HepG2 (cell line): ENCODE measurements at regions not wholly inside any gene's neighbourhood (a gene's known extent, or its start where the extent isn't known, plus 50 kb on each side); places are given as distances from the start of the nearest gene placed in this dataset.

Experiments used
- ATAC-seq: fragments of 200-7000 bp; cut with Tn5 transposase; 3 replicates; pipeline ENCODE4 v1.9.1; 2020; ENCODE audit warnings: mild to moderate bottlenecking, moderate library complexity
- BruUV-seq: library from RNA; stranded (reverse); fragments of 400-500 nt; replicated peaks from 2 replicates; lab custom pipeline; 2021; lab: Mats Ljungman, UMichigan
- CTCF ChIA-PET: fragments of 300-600 bp; formaldehyde crosslinking; extraction: SDS; loops from one replicate; lab custom pipeline; 2021; ENCODE audit warnings: low total read pairs, inconsistent platforms, low intra/inter-chr PET ratio; lab: Yijun Ruan, JAX
- POLR2A ChIA-PET: fragments of 350-600 bp; sonication (Branson Sonifier 250); formaldehyde crosslinking; loops from one replicate; lab custom pipeline; 2020; ENCODE audit warnings: antibody characterized with exemption, inconsistent platforms; lab: Yijun Ruan, JAX
- DNase-seq: peaks from one replicate; pipeline ENCODE4 v3.0.0-alpha.2; 2015; ENCODE audit warnings: low spot score
- FAIRE-seq: peaks from 3 replicates; lab custom pipeline; 2011; peaks lifted over from hg19 to GRCh38; lab: Jason Lieb, UNC
- H2AFZ ChIP-seq: one replicate; pipeline ENCODE4 v1.6.1; 2011; ENCODE audit warnings: low read length, inconsistent platforms
- H3K27ac ChIP-seq: fragments of 300-600 bp; 3 replicates; pipeline ENCODE4 v1.8.0; 2011; ENCODE audit warnings: mixed run types, mild to moderate bottlenecking, mixed read lengths, low read length, inconsistent platforms; ENCODE audit not compliant: insufficient read depth; ENCODE audit errors: extremely low read length
- H3K27me3 ChIP-seq, 2 experiments: fragments of 200-600 bp in 1 of 2; 2 replicates in 1 of 2; 3 replicates in 1 of 2; pipeline versions ENCODE4 v1.6.0 to v1.8.0; 2011; ENCODE audit warnings: low read length in 2 of 2, mild to moderate bottlenecking in 2 of 2, moderate library complexity in 2 of 2, inconsistent platforms in 1 of 2; ENCODE audit not compliant: insufficient read depth in 2 of 2, control insufficient read depth in 1 of 2
- H3K36me3 ChIP-seq, 2 experiments: fragments of 200-600 bp in 1 of 2; replicated peaks in 1 of 2; 2 replicates in 1 of 2; 3 replicates in 1 of 2; pipeline versions ENCODE4 v1.5.1 to v1.8.0; 2011; ENCODE audit warnings: low read length in 2 of 2, inconsistent platforms in 1 of 2; ENCODE audit not compliant: insufficient read depth in 2 of 2, control insufficient read depth in 1 of 2
- H3K4me1 ChIP-seq: 2 replicates; pipeline ENCODE4 v1.5.1; 2012; ENCODE audit warnings: low read length, inconsistent platforms; ENCODE audit not compliant: insufficient read depth
- H3K4me2 ChIP-seq: 2 replicates; pipeline ENCODE4 v1.6.0; 2011; ENCODE audit warnings: low read depth, low read length, inconsistent platforms
- H3K4me3 ChIP-seq, 3 experiments: fragments of 200-600 bp in 1 of 3; sonication (generic), shearing (Covaris generic) in 1 of 3; replicated peaks in 1 of 3; 2 replicates each; pipeline ENCODE4 v1.5.1; 2011 to 2016; ENCODE audit warnings: low read length in 3 of 3, inconsistent platforms in 2 of 3, low read depth in 2 of 3, mild to moderate bottlenecking in 2 of 3, control low read depth in 1 of 3, mixed read lengths in 1 of 3; ENCODE audit not compliant: insufficient read depth in 1 of 3
- H3K79me2 ChIP-seq: one replicate; pipeline ENCODE4 v1.6.1; 2011; ENCODE audit warnings: low read length, inconsistent platforms; ENCODE audit not compliant: insufficient read depth
- H3K9ac ChIP-seq: 2 replicates; pipeline ENCODE4 v1.6.0; 2011; ENCODE audit warnings: mild to moderate bottlenecking, low read depth, low read length, inconsistent platforms; ENCODE audit not compliant: insufficient read depth
- H3K9me3 ChIP-seq: 2 replicates; pipeline ENCODE4 v1.5.1; 2012; ENCODE audit warnings: mild to moderate bottlenecking, low read length
- H4K20me1 ChIP-seq: 2 replicates; pipeline ENCODE4 v1.6.0; 2011; ENCODE audit warnings: inconsistent platforms, mild to moderate bottlenecking, low read length, moderate library complexity; ENCODE audit not compliant: insufficient read depth
- ARID2 ChIP-seq: sonication (generic); formaldehyde crosslinking; IDR thresholded peaks from 2 replicates; pipeline ENCODE4 v1.8.1; 2022; ENCODE audit warnings: mild to moderate bottlenecking, missing genetic modification reagents, borderline replicate concordance
- ARID4A ChIP-seq: sonication (generic); formaldehyde crosslinking; IDR thresholded peaks from 2 replicates; pipeline ENCODE4 v1.5.0; 2020; ENCODE audit warnings: mild to moderate bottlenecking, missing genetic modification reagents, borderline replicate concordance
- FOSL1 ChIP-seq: sonication (generic); formaldehyde crosslinking; IDR thresholded peaks from 2 replicates; pipeline ENCODE4 v1.9.0; 2021; ENCODE audit warnings: missing genetic modification reagents, borderline replicate concordance
- MAF1 ChIP-seq: sonication (generic); formaldehyde crosslinking; IDR thresholded peaks from 2 replicates; pipeline ENCODE4 v1.5.0; 2020; ENCODE audit warnings: missing genetic modification reagents, borderline replicate concordance
- NFKBIZ ChIP-seq: IDR thresholded peaks from 2 replicates; pipeline ENCODE4 v1.6.1; 2018; ENCODE audit warnings: missing genetic modification reagents, missing compliant biosample characterization
- PAF1 ChIP-seq: IDR thresholded peaks from 2 replicates; pipeline ENCODE4 v1.6.1; 2016; ENCODE audit warnings: missing genetic modification reagents, missing compliant biosample characterization
- RFX5 ChIP-seq: IDR thresholded peaks from 2 replicates; pipeline ENCODE4 v1.6.1; 2011; ENCODE audit warnings: low read depth, low read length, improper control_type of control experiment
- SATB2 ChIP-seq: sonication (generic); formaldehyde crosslinking; IDR thresholded peaks from 2 replicates; pipeline ENCODE4 v1.5.0; 2020; ENCODE audit warnings: missing genetic modification reagents
- TAF15 ChIP-seq: fragments of 200-400 bp; formaldehyde crosslinking; IDR thresholded peaks from one replicate; pipeline ENCODE4 v1.6.1; 2018; ENCODE audit warnings: mild to moderate bottlenecking, low read depth, low read length; ENCODE audit not compliant: poor library complexity, severe bottlenecking
- ZBTB10 ChIP-seq: sonication (generic); formaldehyde crosslinking; IDR thresholded peaks from 2 replicates; pipeline ENCODE4 v1.4.0; 2020; ENCODE audit warnings: missing genetic modification reagents, borderline replicate concordance
- ZFP91 ChIP-seq: sonication (generic); formaldehyde crosslinking; IDR thresholded peaks from 2 replicates; pipeline ENCODE4 v1.9.0; 2022; ENCODE audit warnings: missing genetic modification reagents, mild to moderate bottlenecking, borderline replicate concordance
- WGBS: methylation state at CpG from one replicate; pipeline ENCODE4 v1.1.6; 2017; ENCODE audit warnings: low lambda C conversion rate; 5-methylcytosine and 5-hydroxymethylcytosine counted together
- in situ Hi-C: cut with HindIII; loops from 2 replicates; pipeline ENCODE4 v1.10.0; 2017; ENCODE audit warnings: low pct_unique_long_range_greater_than_20kb; ENCODE audit not compliant: extremely low pct_ligation_motif_present
- intact Hi-C: fragments of 100-400 bp; cut with micrococcal nuclease; formaldehyde crosslinking; loops from one replicate; pipeline ENCODE4 v1.10.0; 2022; ENCODE audit not compliant: unreplicated experiment

GRCh38 chr6:33912195-33912594 is 108.4 kb upstream of the MLN start (continued):
- TF ChIP-seq ARID4A = no peak
- TF ChIP-seq RFX5 = no peak
- no peak for TF ChIP-seq PAF1 (CRISPR knock-in tag)
- no peak for TF ChIP-seq MAF1
- no peak for TF ChIP-seq SATB2 (CRISPR knock-in tag)
- TF ChIP-seq ARID2 = no peak
- no peak for TF ChIP-seq TAF15

GRCh38 chr6:33911488-33911887 is 107.7 kb upstream of the MLN start:
- H3K9me3 ChIP-seq = no peaks in the 10 kb centered on the region
- H2AFZ ChIP-seq = no peak overlapping the region
- H3K27me3 ChIP-seq = peaks cover 6 to 53% of the 10 kb centered on the region in 2 experiments; a peak in 4 of 5 replicates
- H3K9ac ChIP-seq = no peak overlapping the region
- TF ChIP-seq ZFP91 (CRISPR knock-in tag) (no peak), NFKBIZ (CRISPR knock-in tag) (no peak), ZBTB10 (CRISPR knock-in tag) (no peak), FOSL1 (no peak)
- ATAC-seq (no peak), DNase-seq (no peak), FAIRE-seq (no peak)
- H3K79me2 ChIP-seq = no peaks in the 10 kb centered on the region
- H3K4me2 ChIP-seq = no peak overlapping the region
- H3K4me1 ChIP-seq = peaks cover 21% of the 10 kb centered on the region
- 43% methylated on average over 6 of the region's 6 CpGs for whole genome bisulfite sequencing
- intact Hi-C loops (no loop called here), in situ Hi-C loops (no loop called here)
- no peaks in the 10 kb centered on the region for H4K20me1 ChIP-seq
- CTCF ChIA-PET = no interaction called here
- H3K4me3 ChIP-seq = no peak overlapping the region
- no peaks in the 10 kb centered on the region for H3K36me3 ChIP-seq
- POLR2A ChIA-PET = no interaction called here
- H3K27ac ChIP-seq = no peak overlapping the region
- BruUV-seq = no TSS peak
